Adrenal gland (tissue), 9 donors: ENCODE measurements at regions not wholly inside any gene's neighbourhood (a gene's known extent, or its start where the extent isn't known, plus 50 kb on each side); places are given as distances from the start of the nearest gene placed in this dataset.

ENCODE experiments used
- DNase-seq, 7 donors: peaks; one replicate each; pipeline ENCODE4 v3.0.0-alpha.2; 2019 to 2020
- H3K27ac ChIP-seq, 5 donors: fragments of 200-600 bp; sonication (generic) in 4 of 5; 1 replicate in 3 of 5; 2 replicates in 2 of 5; pipeline versions ENCODE4 v1.5.1 to v1.8.0; 2016 to 2020; ENCODE audit warnings: mild to moderate bottlenecking in 1 of 5
- H3K27me3 ChIP-seq: fragments of 200-600 bp; 2 replicates; pipeline ENCODE4 v1.8.0; 2021
- H3K36me3 ChIP-seq, 2 donors: fragments of 200-600 bp; replicated peaks in 1 of 2; 1 replicate in 1 of 2; 2 replicates in 1 of 2; pipeline versions ENCODE4 v1.5.1 to v1.8.0; 2018 to 2022
- H3K4me1 ChIP-seq, 2 donors: fragments of 200-600 bp; replicated peaks in 1 of 2; 1 replicate in 1 of 2; 2 replicates in 1 of 2; pipeline versions ENCODE4 v1.5.1 to v1.8.0; 2018 to 2021
- H3K4me3 ChIP-seq, 4 donors: fragments of 200-600 bp; sonication (generic) in 3 of 4; one replicate each; pipeline ENCODE4 v1.5.1; 2016 to 2018
- H3K9me3 ChIP-seq, 3 donors: fragments of 200-600 bp; sonication (generic) in 1 of 3; replicated peaks in 1 of 3; 1 replicate in 2 of 3; 2 replicates in 1 of 3; pipeline versions ENCODE4 v1.5.1 to v1.8.0; 2016 to 2021
- POLR2A ChIP-seq, 2 donors: fragments of 450-650 bp; IDR thresholded peaks; one replicate each; pipeline ENCODE4 v1.6.1; 2017; ENCODE audit warnings: antibody characterized with exemption in 2 of 2, mild to moderate bottlenecking in 2 of 2, moderate library complexity in 1 of 2
- whole genome bisulfite sequencing, 4 donors: extraction: QIAGEN DNeasy Blood & Tissue Kit in 2 of 4; methylation state at CpG; one replicate each; pipeline versions ENCODE4 v1.1.5 to v1.1.7; 2013 to 2017; 5-methylcytosine and 5-hydroxymethylcytosine counted together
- intact Hi-C, 2 donors: fragments of 100-400 bp; cut with DNase I; formaldehyde crosslinking; loops; one replicate each; pipeline versions ENCODE4 v1.14.1 to v1.15.0; 2022 to 2023
- TF ChIP-seq, protein P1 (sequence below), 6 experiments: fragments of 450-650 bp in 4 of 6; fragments of 200-600 bp in 2 of 6; sonication (generic) in 1 of 6; IDR thresholded peaks; 1 replicate in 5 of 6; 2 replicates in 1 of 6; pipeline versions ENCODE4 v1.5.1 to v1.8.0; 2016 to 2021; ENCODE audit warnings: antibody characterized with exemption in 6 of 6, mild to moderate bottlenecking in 2 of 6, moderate library complexity in 1 of 6
- donor health status: healthy with polysubstance abuse.
- donor health status: Bipolar disorder and iron deficiency.
- donor health status: DM: yes; HTN: yes; CAD: no.
- donor health status: DM: no; HTN: no; CAD: no.
- donor health status: DM: no; HTN: no; CAD: no.

- TF ChIP-seq, protein P1, sequence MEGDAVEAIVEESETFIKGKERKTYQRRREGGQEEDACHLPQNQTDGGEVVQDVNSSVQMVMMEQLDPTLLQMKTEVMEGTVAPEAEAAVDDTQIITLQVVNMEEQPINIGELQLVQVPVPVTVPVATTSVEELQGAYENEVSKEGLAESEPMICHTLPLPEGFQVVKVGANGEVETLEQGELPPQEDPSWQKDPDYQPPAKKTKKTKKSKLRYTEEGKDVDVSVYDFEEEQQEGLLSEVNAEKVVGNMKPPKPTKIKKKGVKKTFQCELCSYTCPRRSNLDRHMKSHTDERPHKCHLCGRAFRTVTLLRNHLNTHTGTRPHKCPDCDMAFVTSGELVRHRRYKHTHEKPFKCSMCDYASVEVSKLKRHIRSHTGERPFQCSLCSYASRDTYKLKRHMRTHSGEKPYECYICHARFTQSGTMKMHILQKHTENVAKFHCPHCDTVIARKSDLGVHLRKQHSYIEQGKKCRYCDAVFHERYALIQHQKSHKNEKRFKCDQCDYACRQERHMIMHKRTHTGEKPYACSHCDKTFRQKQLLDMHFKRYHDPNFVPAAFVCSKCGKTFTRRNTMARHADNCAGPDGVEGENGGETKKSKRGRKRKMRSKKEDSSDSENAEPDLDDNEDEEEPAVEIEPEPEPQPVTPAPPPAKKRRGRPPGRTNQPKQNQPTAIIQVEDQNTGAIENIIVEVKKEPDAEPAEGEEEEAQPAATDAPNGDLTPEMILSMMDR (IDR thresholded peaks at IDR 0.05), result no peak
- no peak for TF ChIP-seq POLR2A (IDR thresholded peaks at IDR 0.05)
- no peak overlapping the region for H3K27ac ChIP-seq
- no peaks in the 10 kb centered on the region for H3K9me3 ChIP-seq
- intact Hi-C loops, result no loop called here
- no peaks in the 10 kb centered on the region for H3K36me3 ChIP-seq
- 74 to 83% (median 77%) methylated on average over 7 of the region's 7 CpGs for WGBS, 4 donors
- DNase-seq, result no peak
- H3K4me1 ChIP-seq, result no peaks in the 10 kb centered on the region
- no peak overlapping the region for H3K4me3 ChIP-seq
- H3K27me3 ChIP-seq, result no peaks in the 10 kb centered on the region
Measured at GRCh38 chr3:25324954-25325655, 103.0 kb upstream of the RARB start.

GRCh38 chr3:25335356-25335755 is 92.7 kb upstream of the RARB start:
- 50 to 86% (median 64%) methylated on average over 1 of the region's 1 CpG for WGBS, 4 donors
- TF ChIP-seq, protein P1 (IDR thresholded peaks at IDR 0.05), result no peak
- TF ChIP-seq POLR2A (IDR thresholded peaks at IDR 0.05), result no peak
- no peak for DNase-seq
- intact Hi-C loops, result no loop called here
- Histone ChIP-seq H3K9me3 (no peaks in the 10 kb centered on the region), H3K36me3 (no peaks in the 10 kb centered on the region), H3K4me3 (no peak overlapping the region), H3K27ac (no peak overlapping the region), H3K4me1 (no peaks in the 10 kb centered on the region), H3K27me3 (no peaks in the 10 kb centered on the region)

GRCh38 chr3:25338158-25338725 is 89.8 kb upstream of the RARB start:
- Histone ChIP-seq H3K4me3 (no peak overlapping the region), H3K4me1 (no peaks in the 10 kb centered on the region), H3K9me3 (no peaks in the 10 kb centered on the region), H3K27me3 (no peaks in the 10 kb centered on the region), H3K36me3 (no peaks in the 10 kb centered on the region), H3K27ac (no peak overlapping the region)
- intact Hi-C loops, result no loop called here
- 49 to 73% (median 60%) methylated on average over 1 of the region's 1 CpG for WGBS, 4 donors
- no peak for TF ChIP-seq POLR2A (IDR thresholded peaks at IDR 0.05)
- TF ChIP-seq, protein P1 (IDR thresholded peaks at IDR 0.05), result no peak
- DNase-seq, result no peak

GRCh38 chr3:25339225-25339624 is 88.8 kb upstream of the RARB start:
- Histone ChIP-seq H3K4me1 (no peaks in the 10 kb centered on the region), H3K4me3 (no peak overlapping the region), H3K27me3 (no peaks in the 10 kb centered on the region), H3K9me3 (no peaks in the 10 kb centered on the region), H3K36me3 (no peaks in the 10 kb centered on the region), H3K27ac (no peak overlapping the region)
- intact Hi-C loops, result no loop called here
- peak in 1 of 7 donors; percentile 5 for DNase-seq
- 40 to 57% (median 51%) methylated on average over 9 of the region's 9 CpGs for WGBS, 4 donors
- no peak for TF ChIP-seq POLR2A (IDR thresholded peaks at IDR 0.05)
- TF ChIP-seq, protein P1 (IDR thresholded peaks at IDR 0.05), result no peak
